Keratinocyte (primary cell): ENCODE measurements at regions not wholly inside any gene's neighbourhood (a gene's known extent, or its start where the extent isn't known, plus 50 kb on each side); places are given as distances from the start of the nearest gene placed in this dataset.

Experiments used
- DNase-seq: peaks from one replicate; pipeline ENCODE4 v3.0.0-alpha.2; 2011; ENCODE audit warnings: low read depth, missing footprints, low spot score
- FAIRE-seq: peaks from 2 replicates; lab custom pipeline; 2011; peaks lifted over from hg19 to GRCh38; lab: Jason Lieb, UNC
- H2AFZ ChIP-seq: 2 replicates; pipeline ENCODE4 v1.6.0; 2012; ENCODE audit warnings: low read length, control low read depth, inconsistent platforms; ENCODE audit not compliant: control insufficient read depth
- H3K27ac ChIP-seq: 2 replicates; pipeline ENCODE4 v1.5.1; 2011; ENCODE audit warnings: low read length; ENCODE audit not compliant: control insufficient read depth, insufficient read depth
- H3K27me3 ChIP-seq: 3 replicates; pipeline ENCODE4 v1.6.0; 2011; ENCODE audit warnings: low read length; ENCODE audit not compliant: control insufficient read depth, insufficient read depth; ENCODE audit errors: extremely low read depth
- H3K36me3 ChIP-seq, 2 experiments: 2 replicates in 1 of 2; 3 replicates in 1 of 2; pipeline ENCODE4 v1.5.1; 2011; ENCODE audit warnings: low read length in 2 of 2, mild to moderate bottlenecking in 1 of 2; ENCODE audit not compliant: control insufficient read depth in 2 of 2, insufficient read depth in 2 of 2; ENCODE audit errors: extremely low read depth in 1 of 2
- H3K4me1 ChIP-seq: 3 replicates; pipeline ENCODE4 v1.5.1; 2011; ENCODE audit warnings: low read length; ENCODE audit not compliant: control insufficient read depth, insufficient read depth; ENCODE audit errors: extremely low read depth
- H3K4me2 ChIP-seq: 3 replicates; pipeline ENCODE4 v1.6.0; 2011; ENCODE audit warnings: low read depth, low read length; ENCODE audit not compliant: control insufficient read depth, insufficient read depth; ENCODE audit errors: extremely low read depth
- H3K4me3 ChIP-seq, 3 experiments: fragments of 200-600 bp in 1 of 3; sonication (generic) in 1 of 3; 2 replicates in 2 of 3; 3 replicates in 1 of 3; pipeline ENCODE4 v1.5.1; 2011 to 2016; ENCODE audit warnings: low read length in 3 of 3, mild to moderate bottlenecking in 3 of 3, control low read depth in 2 of 3, inconsistent platforms in 1 of 3, low read depth in 1 of 3, mixed read lengths in 1 of 3, mixed run types in 1 of 3, moderate library complexity in 1 of 3; ENCODE audit not compliant: control insufficient read depth in 2 of 3, insufficient read depth in 2 of 3; ENCODE audit errors: extremely low read depth in 1 of 3
- H3K79me2 ChIP-seq: 2 replicates; pipeline ENCODE4 v1.6.0; 2012; ENCODE audit warnings: low read length; ENCODE audit not compliant: control insufficient read depth, insufficient read depth
- H3K9ac ChIP-seq: 3 replicates; pipeline ENCODE4 v1.6.0; 2011; ENCODE audit warnings: low read length; ENCODE audit not compliant: control insufficient read depth, insufficient read depth; ENCODE audit errors: extremely low read depth
- H3K9me1 ChIP-seq: 3 replicates; pipeline ENCODE4 v1.6.0; 2011; ENCODE audit warnings: low read length; ENCODE audit not compliant: control insufficient read depth, insufficient read depth; ENCODE audit errors: extremely low read depth
- H3K9me3 ChIP-seq: 2 replicates; pipeline ENCODE4 v1.5.1; 2012; ENCODE audit warnings: low read depth, low read length; ENCODE audit not compliant: control insufficient read depth
- H4K20me1 ChIP-seq: 3 replicates; pipeline ENCODE4 v1.6.0; 2011; ENCODE audit warnings: low read length; ENCODE audit not compliant: control insufficient read depth, insufficient read depth; ENCODE audit errors: extremely low read depth
- CTCF ChIP-seq, 3 experiments: IDR thresholded peaks in 1 of 3; conservative IDR thresholded peaks in 1 of 3; optimal IDR thresholded peaks in 1 of 3; 2 replicates in 2 of 3; 3 replicates in 1 of 3; pipeline versions ENCODE3 to v1.5.1; 2011; ENCODE audit warnings: low read length in 3 of 3, mild to moderate bottlenecking in 3 of 3, moderate library complexity in 2 of 3, control low read depth in 1 of 3, inconsistent platforms in 1 of 3; ENCODE audit not compliant: insufficient read depth in 2 of 3; ENCODE audit errors: extremely low read depth in 1 of 3
- EZH2 ChIP-seq: IDR thresholded peaks from one replicate; pipeline ENCODE4 v1.6.1; 2012; ENCODE audit warnings: inconsistent platforms, mild to moderate bottlenecking, low read length, moderate library complexity
- dilution Hi-C: fragments of 300-500 bp; cut with MboI; formaldehyde crosslinking; loops from one replicate; pipeline ENCODE4 v1.7.0; 2020; ENCODE audit warnings: low sequenced_read_pairs; ENCODE audit not compliant: extremely low pct_ligation_motif_present

- dilution Hi-C loops: no loop called here
- H3K4me1 ChIP-seq: no peaks in the 10 kb centered on the region
- H3K4me3 ChIP-seq: no peak overlapping the region
- H3K27ac ChIP-seq: no peak overlapping the region
- no peak overlapping the region for H3K4me2 ChIP-seq
- H3K9ac ChIP-seq: no peak overlapping the region
- FAIRE-seq: no peak
- no peaks in the 10 kb centered on the region for H3K27me3 ChIP-seq
- no peak overlapping the region for H2AFZ ChIP-seq
- H3K36me3 ChIP-seq: no peaks in the 10 kb centered on the region
- H3K9me1 ChIP-seq: no peaks in the 10 kb centered on the region
- no peaks in the 10 kb centered on the region for H4K20me1 ChIP-seq
- TF ChIP-seq EZH2 (no peak), CTCF (optimal IDR thresholded peaks at IDR 0.05 in 1 of 3, IDR thresholded peaks at IDR 0.05 in 1 of 3, conservative IDR thresholded peaks at IDR 0.05 in 1 of 3; ENCODE audit: extremely low read depth in 1 of 3, insufficient read depth in 2 of 3, low read length in 3 of 3) (no peak)
- DNase-seq: no peak
- H3K79me2 ChIP-seq: no peaks in the 10 kb centered on the region
- no peaks in the 10 kb centered on the region for H3K9me3 ChIP-seq
Measured at GRCh38 chr2:78780256-78780655, 245.2 kb upstream of the REG3G start.

GRCh38 chr2:78780864-78781583 lies 244.5 kb upstream of the REG3G start:
- FAIRE-seq: no peak
- H3K4me3 ChIP-seq: no peak overlapping the region
- H2AFZ ChIP-seq: no peak overlapping the region
- H3K27me3 ChIP-seq: no peaks in the 10 kb centered on the region
- DNase-seq: no peak
- no peaks in the 10 kb centered on the region for H3K9me1 ChIP-seq
- H3K27ac ChIP-seq: no peak overlapping the region
- H3K4me2 ChIP-seq: no peak overlapping the region
- H4K20me1 ChIP-seq: no peaks in the 10 kb centered on the region
- H3K79me2 ChIP-seq: no peaks in the 10 kb centered on the region
- no peak for TF ChIP-seq CTCF (optimal IDR thresholded peaks at IDR 0.05 in 1 of 3, IDR thresholded peaks at IDR 0.05 in 1 of 3, conservative IDR thresholded peaks at IDR 0.05 in 1 of 3; ENCODE audit: extremely low read depth in 1 of 3, insufficient read depth in 2 of 3, low read length in 3 of 3)
- no peak for TF ChIP-seq EZH2
- H3K9me3 ChIP-seq: no peaks in the 10 kb centered on the region
- H3K36me3 ChIP-seq: no peaks in the 10 kb centered on the region
- H3K9ac ChIP-seq: no peak overlapping the region
- dilution Hi-C loops: no loop called here
- H3K4me1 ChIP-seq: no peaks in the 10 kb centered on the region
